ENCODE measurements at regions not wholly inside any gene's neighbourhood (a gene's known extent, or its start where the extent isn't known, plus 50 kb on each side); places are given as distances from the start of the nearest gene placed in this dataset.

- H3K4me2 ChIP-seq (ENCODE audit: low read length): no peak overlapping the region
- TF ChIP-seq MXI1 (conservative IDR thresholded peaks at IDR 0.05; ENCODE audit: poor library complexity, severe bottlenecking): no peak
- TF ChIP-seq RAD21 (conservative IDR thresholded peaks at IDR 0.05): no peak
- TF ChIP-seq TAF1 (IDR thresholded peaks at IDR 0.05; ENCODE audit: low read depth): no peak
- TF ChIP-seq EP300 (conservative IDR thresholded peaks at IDR 0.05; ENCODE audit: poor library complexity, severe bottlenecking): no peak
- TF ChIP-seq EZH2 (IDR thresholded peaks at IDR 0.05; ENCODE audit: borderline replicate concordance, insufficient read depth, low read length, poor library complexity, severe bottlenecking): no peak
- TF ChIP-seq SMC3 (conservative IDR thresholded peaks at IDR 0.05; ENCODE audit: poor library complexity): no peak
- TF ChIP-seq REST (IDR thresholded peaks at IDR 0.05; ENCODE audit: borderline replicate concordance): no peak
- no peaks in the 10 kb centered on the region for H3K27me3 ChIP-seq (ENCODE audit: insufficient read depth, low read depth, low read length)
- H4K20me1 ChIP-seq (ENCODE audit: insufficient read depth): no peaks in the 10 kb centered on the region
- no peaks in the 10 kb centered on the region for H3K36me3 ChIP-seq (ENCODE audit: insufficient read depth, low read length)
- no peaks in the 10 kb centered on the region for H3K9me2 ChIP-seq (ENCODE audit: insufficient read depth, low read length)
- no peaks in the 10 kb centered on the region for H3F3A ChIP-seq (ENCODE audit: insufficient read depth, low read length, poor library complexity, severe bottlenecking)
- no peak overlapping the region for H3K4me3 ChIP-seq (ENCODE audit: low read length)
- H3K79me2 ChIP-seq (replicated peaks; ENCODE audit: insufficient read depth, low read length): no peaks in the 10 kb centered on the region
- H2AFZ ChIP-seq (ENCODE audit: low read depth, low read length): no peak overlapping the region
- no peak overlapping the region for H3K27ac ChIP-seq (ENCODE audit: low read length)
- no peak overlapping the region for H3K9ac ChIP-seq (ENCODE audit: low read length)
- no peaks in the 10 kb centered on the region for H3K9me3 ChIP-seq (ENCODE audit: low read length)
Measured at GRCh38 chr15:61524086-61524485, 295.0 kb upstream of the RORA start.

DNA sequence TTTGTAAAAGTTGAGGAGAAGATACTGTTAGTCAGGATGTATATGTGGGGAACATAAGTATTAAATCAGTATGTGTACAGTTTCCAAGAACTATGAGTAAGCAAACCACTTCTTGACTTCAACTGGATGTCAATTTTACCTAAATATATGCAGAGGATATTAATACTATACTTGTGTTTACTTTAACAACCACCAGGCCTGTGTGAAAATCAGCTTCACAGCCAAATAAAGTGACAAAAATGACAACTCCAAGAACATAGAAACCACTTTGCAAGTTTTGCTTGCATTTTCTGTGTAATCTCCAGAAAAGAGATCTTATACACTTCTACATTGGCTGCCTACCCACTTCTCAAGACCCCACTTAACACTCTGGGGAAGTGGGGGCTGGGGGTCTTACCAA is 293.3 kb upstream of the RORA start:
- Histone ChIP-seq H3K9ac (ENCODE audit: low read length) (no peak overlapping the region), H3K36me3 (ENCODE audit: insufficient read depth, low read length) (no peaks in the 10 kb centered on the region)
- TF ChIP-seq TAF1 (IDR thresholded peaks at IDR 0.05; ENCODE audit: low read depth) (no peak), EZH2 (IDR thresholded peaks at IDR 0.05; ENCODE audit: borderline replicate concordance, insufficient read depth, low read length, poor library complexity, severe bottlenecking) (no peak), EP300 (conservative IDR thresholded peaks at IDR 0.05; ENCODE audit: poor library complexity, severe bottlenecking) (no peak)

GRCh38 chr15:61521953-61522352 is 292.9 kb upstream of the RORA start:
- Histone ChIP-seq H3K9me2 (ENCODE audit: insufficient read depth, low read length) (no peaks in the 10 kb centered on the region), H3K9ac (ENCODE audit: low read length) (no peak overlapping the region), H3F3A (ENCODE audit: insufficient read depth, low read length, poor library complexity, severe bottlenecking) (no peaks in the 10 kb centered on the region), H3K4me3 (ENCODE audit: low read length) (no peak overlapping the region), H3K79me2 (replicated peaks; ENCODE audit: insufficient read depth, low read length) (no peaks in the 10 kb centered on the region), H4K20me1 (ENCODE audit: insufficient read depth) (no peaks in the 10 kb centered on the region), H3K27ac (ENCODE audit: low read length) (no peak overlapping the region), H3K4me2 (ENCODE audit: low read length) (no peak overlapping the region), H3K27me3 (ENCODE audit: insufficient read depth, low read depth, low read length) (no peaks in the 10 kb centered on the region), H3K36me3 (ENCODE audit: insufficient read depth, low read length) (no peaks in the 10 kb centered on the region), H2AFZ (ENCODE audit: low read depth, low read length) (no peak overlapping the region), H3K9me3 (ENCODE audit: low read length) (no peaks in the 10 kb centered on the region)
- TF ChIP-seq MXI1 (conservative IDR thresholded peaks at IDR 0.05; ENCODE audit: poor library complexity, severe bottlenecking) (no peak), TAF1 (IDR thresholded peaks at IDR 0.05; ENCODE audit: low read depth) (no peak), EZH2 (IDR thresholded peaks at IDR 0.05; ENCODE audit: borderline replicate concordance, insufficient read depth, low read length, poor library complexity, severe bottlenecking) (no peak)
- TF ChIP-seq, protein P1, sequence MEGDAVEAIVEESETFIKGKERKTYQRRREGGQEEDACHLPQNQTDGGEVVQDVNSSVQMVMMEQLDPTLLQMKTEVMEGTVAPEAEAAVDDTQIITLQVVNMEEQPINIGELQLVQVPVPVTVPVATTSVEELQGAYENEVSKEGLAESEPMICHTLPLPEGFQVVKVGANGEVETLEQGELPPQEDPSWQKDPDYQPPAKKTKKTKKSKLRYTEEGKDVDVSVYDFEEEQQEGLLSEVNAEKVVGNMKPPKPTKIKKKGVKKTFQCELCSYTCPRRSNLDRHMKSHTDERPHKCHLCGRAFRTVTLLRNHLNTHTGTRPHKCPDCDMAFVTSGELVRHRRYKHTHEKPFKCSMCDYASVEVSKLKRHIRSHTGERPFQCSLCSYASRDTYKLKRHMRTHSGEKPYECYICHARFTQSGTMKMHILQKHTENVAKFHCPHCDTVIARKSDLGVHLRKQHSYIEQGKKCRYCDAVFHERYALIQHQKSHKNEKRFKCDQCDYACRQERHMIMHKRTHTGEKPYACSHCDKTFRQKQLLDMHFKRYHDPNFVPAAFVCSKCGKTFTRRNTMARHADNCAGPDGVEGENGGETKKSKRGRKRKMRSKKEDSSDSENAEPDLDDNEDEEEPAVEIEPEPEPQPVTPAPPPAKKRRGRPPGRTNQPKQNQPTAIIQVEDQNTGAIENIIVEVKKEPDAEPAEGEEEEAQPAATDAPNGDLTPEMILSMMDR (IDR thresholded peaks at IDR 0.05; ENCODE audit: poor library complexity, severe bottlenecking): no peak

More for the DNA sequence above, 293.3 kb upstream of the RORA start:
- Histone ChIP-seq H3K27me3 (ENCODE audit: insufficient read depth, low read depth, low read length) (no peaks in the 10 kb centered on the region), H3K27ac (ENCODE audit: low read length) (no peak overlapping the region), H4K20me1 (ENCODE audit: insufficient read depth) (no peaks in the 10 kb centered on the region), H3K9me2 (ENCODE audit: insufficient read depth, low read length) (no peaks in the 10 kb centered on the region), H3F3A (ENCODE audit: insufficient read depth, low read length, poor library complexity, severe bottlenecking) (no peaks in the 10 kb centered on the region), H3K4me3 (ENCODE audit: low read length) (no peak overlapping the region), H3K4me2 (ENCODE audit: low read length) (no peak overlapping the region), H2AFZ (ENCODE audit: low read depth, low read length) (no peak overlapping the region), H3K9me3 (ENCODE audit: low read length) (no peaks in the 10 kb centered on the region), H3K79me2 (replicated peaks; ENCODE audit: insufficient read depth, low read length) (no peaks in the 10 kb centered on the region)

Data from neural cell (in vitro differentiated cells).